ENCODE measurements at regions not wholly inside any gene's neighbourhood (a gene's known extent, or its start where the extent isn't known, plus 50 kb on each side); places are given as distances from the start of the nearest gene placed in this dataset.
"Not testable (repeated sequence)": the region's sequence is repeated elsewhere in the genome, so short reads cannot be mapped to it uniquely, and the experiment has no call there.

DNA sequence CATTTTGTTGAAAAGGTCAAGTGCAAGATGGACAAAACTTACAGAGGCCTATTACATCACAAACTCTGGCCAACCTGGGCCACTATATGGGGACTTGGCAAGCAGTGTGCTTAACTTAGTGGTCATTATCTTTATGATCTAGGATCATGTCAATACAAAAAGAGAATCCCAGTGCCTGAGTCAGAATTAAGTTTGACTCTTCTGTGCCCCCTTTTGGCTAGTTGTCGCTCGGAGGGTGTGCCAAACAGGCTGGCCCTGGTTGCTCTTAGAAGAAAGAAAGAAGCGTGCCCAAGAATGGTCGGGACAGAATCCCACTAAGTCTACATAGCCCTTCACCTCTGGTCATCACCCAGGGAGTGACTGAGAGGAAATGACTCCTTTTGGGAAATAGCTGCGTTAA lies 100.1 kb downstream of the EIF4E start:
- ChIA-PET CTCF (no interaction called here), POLR2A (no interaction called here)
- TF ChIP-seq, protein P1, sequence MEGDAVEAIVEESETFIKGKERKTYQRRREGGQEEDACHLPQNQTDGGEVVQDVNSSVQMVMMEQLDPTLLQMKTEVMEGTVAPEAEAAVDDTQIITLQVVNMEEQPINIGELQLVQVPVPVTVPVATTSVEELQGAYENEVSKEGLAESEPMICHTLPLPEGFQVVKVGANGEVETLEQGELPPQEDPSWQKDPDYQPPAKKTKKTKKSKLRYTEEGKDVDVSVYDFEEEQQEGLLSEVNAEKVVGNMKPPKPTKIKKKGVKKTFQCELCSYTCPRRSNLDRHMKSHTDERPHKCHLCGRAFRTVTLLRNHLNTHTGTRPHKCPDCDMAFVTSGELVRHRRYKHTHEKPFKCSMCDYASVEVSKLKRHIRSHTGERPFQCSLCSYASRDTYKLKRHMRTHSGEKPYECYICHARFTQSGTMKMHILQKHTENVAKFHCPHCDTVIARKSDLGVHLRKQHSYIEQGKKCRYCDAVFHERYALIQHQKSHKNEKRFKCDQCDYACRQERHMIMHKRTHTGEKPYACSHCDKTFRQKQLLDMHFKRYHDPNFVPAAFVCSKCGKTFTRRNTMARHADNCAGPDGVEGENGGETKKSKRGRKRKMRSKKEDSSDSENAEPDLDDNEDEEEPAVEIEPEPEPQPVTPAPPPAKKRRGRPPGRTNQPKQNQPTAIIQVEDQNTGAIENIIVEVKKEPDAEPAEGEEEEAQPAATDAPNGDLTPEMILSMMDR (IDR thresholded peaks at IDR 0.05; ENCODE audit: insufficient read depth, low read length, missing control alignments): no peak
- H3K4me3 ChIP-seq (ENCODE audit: low read depth, low read length): no peak overlapping the region
- no peak for DNase-seq (ENCODE audit: low read depth, low spot score)

DNA sequence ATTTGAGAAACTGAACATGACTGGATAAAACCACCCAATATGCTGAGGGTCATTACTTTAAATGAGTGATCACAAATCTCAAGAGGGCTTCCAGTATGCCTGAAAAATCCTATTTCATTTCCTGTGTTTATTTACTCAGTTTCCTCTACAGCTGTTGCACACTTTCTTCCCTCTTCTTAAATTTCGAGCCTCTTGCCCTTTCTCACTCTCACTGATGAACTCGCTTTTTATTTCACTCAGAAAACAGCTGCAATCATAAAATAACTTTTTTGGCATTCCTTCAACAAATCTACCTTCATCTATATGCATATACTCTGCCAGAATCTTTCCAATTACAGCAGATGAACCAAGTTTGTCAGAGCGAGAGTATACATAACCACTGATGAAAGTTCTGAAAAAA lies 101.3 kb downstream of the EIF4E start:
- no peak overlapping the region for H3K4me3 ChIP-seq (ENCODE audit: low read depth, low read length)
- POLR2A ChIA-PET: no interaction called here
- CTCF ChIA-PET: no interaction called here
- DNase-seq (ENCODE audit: low read depth, low spot score): no peak
- TF ChIP-seq, protein P1 (IDR thresholded peaks at IDR 0.05; ENCODE audit: insufficient read depth, low read length, missing control alignments): no peak

DNA sequence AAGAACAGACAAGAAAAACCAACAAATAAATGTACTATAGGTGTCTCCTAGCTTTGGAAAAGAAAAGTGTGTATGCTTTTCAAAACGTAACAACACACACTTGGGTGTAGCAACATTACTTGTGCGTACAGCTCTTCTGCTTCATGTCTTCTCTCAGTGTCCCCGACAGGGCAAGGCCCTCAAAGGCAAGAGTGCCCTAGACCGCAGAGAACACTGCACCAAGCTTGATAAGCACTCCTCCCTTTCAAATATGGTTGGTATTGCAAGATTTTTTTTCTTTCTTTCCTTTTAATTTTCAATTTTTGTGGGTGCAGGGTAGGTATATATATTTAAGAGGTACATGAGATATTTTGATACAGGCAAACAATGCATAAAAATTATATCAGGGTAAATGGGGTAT lies 106.8 kb downstream of the EIF4E start:
- POLR2A ChIA-PET: no interaction called here
- DNase-seq (ENCODE audit: low read depth, low spot score): no peak
- CTCF ChIA-PET: no interaction called here
- TF ChIP-seq, protein P1 (IDR thresholded peaks at IDR 0.05; ENCODE audit: insufficient read depth, low read length, missing control alignments): no peak
- H3K4me3 ChIP-seq (ENCODE audit: low read depth, low read length): no peak overlapping the region

DNA sequence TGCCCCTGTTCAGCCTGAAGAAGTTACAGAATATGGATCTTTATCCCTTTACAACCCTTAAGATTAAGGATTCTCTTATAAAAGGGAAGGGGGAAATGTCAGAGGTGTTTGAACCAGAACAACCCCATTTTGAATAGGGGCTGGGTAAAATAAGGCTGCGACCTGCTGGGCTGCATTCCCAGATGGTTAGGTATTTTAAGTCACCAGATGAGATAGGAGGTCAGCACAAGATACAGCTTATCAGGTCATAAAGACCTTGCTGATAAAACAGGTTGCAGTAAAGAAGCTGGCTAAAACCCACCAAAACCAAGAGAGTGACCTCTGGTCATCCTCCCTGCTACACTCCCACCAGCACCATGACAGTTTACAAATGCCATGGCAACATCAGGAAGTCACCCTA lies 110.8 kb downstream of the EIF4E start:
- H3K4me3 ChIP-seq (ENCODE audit: low read depth, low read length); POLR2A ChIA-PET; DNase-seq (ENCODE audit: low read depth, low spot score): not testable (repeated sequence)
- CTCF ChIA-PET: interaction anchor here (1.2 kb wide), 1 partner anchor 10 kb away, joined by 3 read pairs; no protein-coding TSS in a partner anchor

DNA sequence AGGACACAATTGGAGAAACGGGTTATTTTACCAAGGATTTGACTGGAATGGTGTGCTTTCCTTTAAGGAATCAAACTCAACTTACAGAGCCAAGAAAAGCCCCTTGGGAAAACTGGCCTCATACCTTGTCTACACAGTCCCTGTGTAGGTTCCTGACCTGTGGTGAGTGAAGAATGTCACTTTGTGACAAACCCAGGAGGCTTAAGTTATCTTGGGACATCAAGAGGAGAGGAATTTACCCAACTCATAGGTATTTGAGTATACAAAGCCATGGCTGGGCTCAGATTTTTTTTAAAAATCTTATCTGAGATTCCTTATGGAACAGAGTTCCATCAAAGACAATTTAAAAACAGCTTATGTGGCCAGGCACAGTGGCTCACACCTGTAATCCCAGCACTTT lies 112.1 kb downstream of the EIF4E start:
- ChIA-PET CTCF (interaction anchor here (1.2 kb wide), 1 partner anchor 9 kb away, joined by 3 read pairs; no protein-coding TSS in a partner anchor), POLR2A (no interaction called here)
- DNase-seq (ENCODE audit: low read depth, low spot score): no peak
- TF ChIP-seq, protein P1 (IDR thresholded peaks at IDR 0.05; ENCODE audit: insufficient read depth, low read length, missing control alignments): no peak
- H3K4me3 ChIP-seq (ENCODE audit: low read depth, low read length): no peak overlapping the region

DNA sequence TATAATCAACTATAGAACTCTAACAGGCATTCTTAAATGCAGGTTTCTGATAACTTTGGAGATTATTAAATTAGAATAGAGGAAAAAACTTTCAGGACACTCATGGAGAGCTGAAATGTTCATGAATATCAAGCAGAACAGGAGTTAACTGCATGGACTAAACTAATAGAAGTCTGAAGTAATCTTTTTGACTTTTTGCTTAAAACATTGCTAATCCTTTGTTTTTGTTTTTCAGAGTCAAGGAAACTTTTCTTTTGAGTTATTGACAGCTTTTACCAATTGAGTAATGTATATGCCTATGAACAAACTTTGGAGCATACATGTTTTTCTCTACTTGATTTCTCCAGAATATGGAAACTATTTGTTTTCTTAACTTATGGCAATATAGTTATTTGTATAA lies 112.5 kb downstream of the EIF4E start:
- DNase-seq (ENCODE audit: low read depth, low spot score): no peak
- TF ChIP-seq, protein P1 (IDR thresholded peaks at IDR 0.05; ENCODE audit: insufficient read depth, low read length, missing control alignments): no peak
- ChIA-PET POLR2A (no interaction called here), CTCF (no interaction called here)
- H3K4me3 ChIP-seq (ENCODE audit: low read depth, low read length): no peak overlapping the region

DNA sequence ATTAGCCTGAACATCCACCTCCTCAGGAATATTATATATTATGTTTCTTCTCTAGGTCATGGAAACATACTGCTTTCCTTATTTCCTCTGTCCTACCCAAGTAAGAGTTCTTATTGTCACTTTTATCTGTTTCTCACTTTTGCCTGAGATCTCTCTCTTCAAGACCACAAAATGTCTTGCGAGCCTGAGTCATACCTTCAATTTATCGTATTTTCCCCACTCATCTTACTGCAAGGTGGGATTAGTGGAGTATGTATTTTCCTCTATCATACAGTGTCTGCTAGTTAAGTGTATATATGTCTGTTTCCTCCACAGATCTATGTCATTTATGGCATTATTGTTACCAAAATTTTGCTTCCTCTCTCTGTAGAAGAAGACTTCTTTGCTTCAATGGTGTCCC lies 124.5 kb downstream of the EIF4E start:
- DNase-seq (ENCODE audit: low read depth, low spot score): no peak
- CTCF ChIA-PET: no interaction called here
- H3K4me3 ChIP-seq (ENCODE audit: low read depth, low read length): no peak overlapping the region
- POLR2A ChIA-PET: no interaction called here
- TF ChIP-seq, protein P1 (IDR thresholded peaks at IDR 0.05; ENCODE audit: insufficient read depth, low read length, missing control alignments): no peak

All from AG04449 (cell line).